SH-SY5Y (cell line): ENCODE measurements at regions not wholly inside any gene's neighbourhood (a gene's known extent, or its start where the extent isn't known, plus 50 kb on each side); places are given as distances from the start of the nearest gene placed in this dataset.

ENCODE experiments used
- GATA2 ChIP-seq: IDR thresholded peaks from 2 replicates; pipeline ENCODE4 v1.6.1; 2011; ENCODE audit warnings: mild to moderate bottlenecking, low read depth, low read length
- GATA3 ChIP-seq: IDR thresholded peaks from 2 replicates; pipeline ENCODE4 v1.6.1; 2011; ENCODE audit warnings: low read depth, mild to moderate bottlenecking, low read length, moderate library complexity

GRCh38 chr11:134481933-134482527, 70.0 kb upstream of the B3GAT1 start:
- no peak for TF ChIP-seq GATA2
- no peak for TF ChIP-seq GATA3
